OCI-M2 (cell line): ENCODE measurements at regions not wholly inside any gene's neighbourhood (a gene's known extent, or its start where the extent isn't known, plus 50 kb on each side); places are given as distances from the start of the nearest gene placed in this dataset.

Experiments
- DNase-seq: peaks from one replicate; lab custom pipeline; 2025; ENCODE audit not compliant: unreplicated experiment; lab: John Stamatoyannopoulos, UW

- DNase-seq, result no peak
These were observed 108.8 kb downstream of the SQOR start for GRCh38 chr15:45743426-45744235.

GRCh38 chr15:45744236-45744589 is 109.4 kb downstream of the SQOR start:
- DNase-seq, result no peak

- no peak for DNase-seq
These were observed 112.6 kb downstream of the SQOR start for GRCh38 chr15:45747426-45747825.

- no peak for DNase-seq
These were observed 116.8 kb downstream of the SQOR start for GRCh38 chr15:45751629-45752028.

GRCh38 chr15:45759936-45760335 is 125.1 kb downstream of the SQOR start:
- no peak for DNase-seq

- DNase-seq, result no peak
These were observed 127.9 kb downstream of the SQOR start for GRCh38 chr15:45762726-45763125.

- no peak for DNase-seq
These were observed 128.5 kb downstream of the SQOR start for GRCh38 chr15:45763170-45763869.

- no peak for DNase-seq
These were observed 138.3 kb downstream of the SQOR start for GRCh38 chr15:45773149-45773548.

GRCh38 chr15:45776772-45777171 is 141.9 kb downstream of the SQOR start:
- no peak for DNase-seq

GRCh38 chr15:45777781-45778180 is 143.0 kb downstream of the SQOR start:
- no peak for DNase-seq

- no peak for DNase-seq
These were observed 145.5 kb downstream of the SQOR start for GRCh38 chr15:45780352-45780751.

- no peak for DNase-seq
These were observed 149.8 kb downstream of the SQOR start for GRCh38 chr15:45784656-45785055.

GRCh38 chr15:45785897-45786296 is 151.1 kb downstream of the SQOR start:
- no peak for DNase-seq

GRCh38 chr15:45790325-45790943 is 155.6 kb downstream of the SQOR start:
- DNase-seq, result no peak

GRCh38 chr15:45794304-45794703 is 159.5 kb downstream of the SQOR start:
- DNase-seq, result no peak

- no peak for DNase-seq
These were observed 160.0 kb downstream of the SQOR start for GRCh38 chr15:45794712-45795439.

- DNase-seq, result no peak
These were observed 160.7 kb downstream of the SQOR start for GRCh38 chr15:45795440-45796069.

GRCh38 chr15:45796433-45796832 is 161.6 kb downstream of the SQOR start:
- no peak for DNase-seq

- no peak for DNase-seq
These were observed 164.7 kb downstream of the SQOR start for GRCh38 chr15:45799508-45799907.

GRCh38 chr15:45801543-45801942 is 166.7 kb downstream of the SQOR start:
- no peak for DNase-seq

- no peak for DNase-seq
These were observed 167.3 kb downstream of the SQOR start for GRCh38 chr15:45802140-45802539.
